HepG2 (cell line): ENCODE measurements at regions not wholly inside any gene's neighbourhood (a gene's known extent, or its start where the extent isn't known, plus 50 kb on each side); places are given as distances from the start of the nearest gene placed in this dataset.

ENCODE experiments used
- ATAC-seq: fragments of 200-7000 bp; cut with Tn5 transposase; 3 replicates; pipeline ENCODE4 v1.9.1; 2020; ENCODE audit warnings: mild to moderate bottlenecking, moderate library complexity
- BruUV-seq: library from RNA; stranded (reverse); fragments of 400-500 nt; replicated peaks from 2 replicates; lab custom pipeline; 2021; lab: Mats Ljungman, UMichigan
- CTCF ChIA-PET: fragments of 300-600 bp; formaldehyde crosslinking; extraction: SDS; loops from one replicate; lab custom pipeline; 2021; ENCODE audit warnings: low total read pairs, inconsistent platforms, low intra/inter-chr PET ratio; lab: Yijun Ruan, JAX
- POLR2A ChIA-PET: fragments of 350-600 bp; sonication (Branson Sonifier 250); formaldehyde crosslinking; loops from one replicate; lab custom pipeline; 2020; ENCODE audit warnings: antibody characterized with exemption, inconsistent platforms; lab: Yijun Ruan, JAX
- DNase-seq: peaks from one replicate; pipeline ENCODE4 v3.0.0-alpha.2; 2015; ENCODE audit warnings: low spot score
- FAIRE-seq: peaks from 3 replicates; lab custom pipeline; 2011; peaks lifted over from hg19 to GRCh38; lab: Jason Lieb, UNC
- H2AFZ ChIP-seq: one replicate; pipeline ENCODE4 v1.6.1; 2011; ENCODE audit warnings: low read length, inconsistent platforms
- H3K27ac ChIP-seq: fragments of 300-600 bp; 3 replicates; pipeline ENCODE4 v1.8.0; 2011; ENCODE audit warnings: mixed run types, mild to moderate bottlenecking, mixed read lengths, low read length, inconsistent platforms; ENCODE audit not compliant: insufficient read depth; ENCODE audit errors: extremely low read length
- H3K27me3 ChIP-seq, 2 experiments: fragments of 200-600 bp in 1 of 2; 2 replicates in 1 of 2; 3 replicates in 1 of 2; pipeline versions ENCODE4 v1.6.0 to v1.8.0; 2011; ENCODE audit warnings: low read length in 2 of 2, mild to moderate bottlenecking in 2 of 2, moderate library complexity in 2 of 2, inconsistent platforms in 1 of 2; ENCODE audit not compliant: insufficient read depth in 2 of 2, control insufficient read depth in 1 of 2
- H3K36me3 ChIP-seq, 2 experiments: fragments of 200-600 bp in 1 of 2; replicated peaks in 1 of 2; 2 replicates in 1 of 2; 3 replicates in 1 of 2; pipeline versions ENCODE4 v1.5.1 to v1.8.0; 2011; ENCODE audit warnings: low read length in 2 of 2, inconsistent platforms in 1 of 2; ENCODE audit not compliant: insufficient read depth in 2 of 2, control insufficient read depth in 1 of 2
- H3K4me1 ChIP-seq: 2 replicates; pipeline ENCODE4 v1.5.1; 2012; ENCODE audit warnings: low read length, inconsistent platforms; ENCODE audit not compliant: insufficient read depth
- H3K4me2 ChIP-seq: 2 replicates; pipeline ENCODE4 v1.6.0; 2011; ENCODE audit warnings: low read depth, low read length, inconsistent platforms
- H3K4me3 ChIP-seq, 3 experiments: fragments of 200-600 bp in 1 of 3; sonication (generic), shearing (Covaris generic) in 1 of 3; replicated peaks in 1 of 3; 2 replicates each; pipeline ENCODE4 v1.5.1; 2011 to 2016; ENCODE audit warnings: low read length in 3 of 3, inconsistent platforms in 2 of 3, low read depth in 2 of 3, mild to moderate bottlenecking in 2 of 3, control low read depth in 1 of 3, mixed read lengths in 1 of 3; ENCODE audit not compliant: insufficient read depth in 1 of 3
- H3K79me2 ChIP-seq: one replicate; pipeline ENCODE4 v1.6.1; 2011; ENCODE audit warnings: low read length, inconsistent platforms; ENCODE audit not compliant: insufficient read depth
- H3K9ac ChIP-seq: 2 replicates; pipeline ENCODE4 v1.6.0; 2011; ENCODE audit warnings: mild to moderate bottlenecking, low read depth, low read length, inconsistent platforms; ENCODE audit not compliant: insufficient read depth
- H3K9me3 ChIP-seq: 2 replicates; pipeline ENCODE4 v1.5.1; 2012; ENCODE audit warnings: mild to moderate bottlenecking, low read length
- H4K20me1 ChIP-seq: 2 replicates; pipeline ENCODE4 v1.6.0; 2011; ENCODE audit warnings: inconsistent platforms, mild to moderate bottlenecking, low read length, moderate library complexity; ENCODE audit not compliant: insufficient read depth
- AGO2 ChIP-seq: fragments of 200-400 bp; formaldehyde crosslinking; optimal IDR thresholded peaks from 2 replicates; pipeline ENCODE3; 2017; ENCODE audit warnings: mild to moderate bottlenecking, low read depth, low read length, moderate library complexity
- JDP2 ChIP-seq: sonication (generic); formaldehyde crosslinking; IDR thresholded peaks from 2 replicates; pipeline ENCODE4 v1.8.1; 2022; ENCODE audit warnings: missing genetic modification reagents, borderline replicate concordance
- PTBP1 ChIP-seq: fragments of 200-400 bp; formaldehyde crosslinking; IDR thresholded peaks from 2 replicates; pipeline ENCODE4 v1.6.1; 2018; ENCODE audit warnings: low read length, low read depth; ENCODE audit not compliant: poor library complexity, severe bottlenecking
- ZNF724P ChIP-seq: sonication (generic); formaldehyde crosslinking; IDR thresholded peaks from 2 replicates; pipeline ENCODE4 v1.8.0; 2022; ENCODE audit warnings: missing genetic modification reagents, borderline replicate concordance
- WGBS: methylation state at CpG from one replicate; pipeline ENCODE4 v1.1.6; 2017; ENCODE audit warnings: low lambda C conversion rate; 5-methylcytosine and 5-hydroxymethylcytosine counted together
- in situ Hi-C: cut with HindIII; loops from 2 replicates; pipeline ENCODE4 v1.10.0; 2017; ENCODE audit warnings: low pct_unique_long_range_greater_than_20kb; ENCODE audit not compliant: extremely low pct_ligation_motif_present
- intact Hi-C: fragments of 100-400 bp; cut with micrococcal nuclease; formaldehyde crosslinking; loops from one replicate; pipeline ENCODE4 v1.10.0; 2022; ENCODE audit not compliant: unreplicated experiment
- TF ChIP-seq, protein P1 (sequence below): sonication (generic); formaldehyde crosslinking; IDR thresholded peaks from 2 replicates; pipeline ENCODE4 v1.4.0; 2020; ENCODE audit warnings: missing genetic modification reagents
- TF ChIP-seq, protein P2 (sequence below): sonication (generic); formaldehyde crosslinking; IDR thresholded peaks from 2 replicates; pipeline ENCODE4 v1.5.1; 2020; ENCODE audit warnings: mild to moderate bottlenecking, missing genetic modification reagents, borderline replicate concordance
- TF ChIP-seq, protein P3 (sequence below): sonication (generic); formaldehyde crosslinking; IDR thresholded peaks from 2 replicates; pipeline ENCODE4 v1.9.0; 2022; ENCODE audit warnings: missing genetic modification reagents, mild to moderate bottlenecking, borderline replicate concordance

DNA sequence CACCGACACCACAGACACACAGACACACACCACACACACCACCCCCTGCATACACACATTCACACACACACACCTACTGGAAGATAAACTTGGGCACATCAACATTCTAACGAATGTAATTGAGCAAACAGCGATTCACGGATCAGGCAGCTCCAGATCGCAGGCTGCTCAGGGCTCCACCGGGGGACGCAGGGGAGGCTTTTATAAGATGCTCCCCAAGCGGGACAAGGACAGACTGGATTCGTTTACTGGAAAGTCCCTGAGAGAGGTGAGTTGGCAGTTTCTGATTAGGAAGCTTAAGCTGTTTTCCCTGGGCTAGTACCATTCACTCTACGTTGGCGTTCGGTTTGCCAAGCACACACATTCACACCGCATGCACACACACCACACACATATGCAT is 281.3 kb downstream of the IRF8 start:
- no peaks in the 10 kb centered on the region for H4K20me1 ChIP-seq
- no peaks in the 10 kb centered on the region for H3K36me3 ChIP-seq
- H3K4me3 ChIP-seq: no peak overlapping the region
- POLR2A ChIA-PET: no interaction called here
- ATAC-seq: no peak
- CTCF ChIA-PET: no interaction called here
- no peak overlapping the region for H2AFZ ChIP-seq
- in situ Hi-C loops: no loop called here
- no peak for TF ChIP-seq AGO2
- no peak for TF ChIP-seq ZNF724P
- TF ChIP-seq, protein P1, sequence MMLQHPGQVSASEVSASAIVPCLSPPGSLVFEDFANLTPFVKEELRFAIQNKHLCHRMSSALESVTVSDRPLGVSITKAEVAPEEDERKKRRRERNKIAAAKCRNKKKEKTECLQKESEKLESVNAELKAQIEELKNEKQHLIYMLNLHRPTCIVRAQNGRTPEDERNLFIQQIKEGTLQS (CRISPR knock-in tag): no peak
- TF ChIP-seq, protein P2, sequence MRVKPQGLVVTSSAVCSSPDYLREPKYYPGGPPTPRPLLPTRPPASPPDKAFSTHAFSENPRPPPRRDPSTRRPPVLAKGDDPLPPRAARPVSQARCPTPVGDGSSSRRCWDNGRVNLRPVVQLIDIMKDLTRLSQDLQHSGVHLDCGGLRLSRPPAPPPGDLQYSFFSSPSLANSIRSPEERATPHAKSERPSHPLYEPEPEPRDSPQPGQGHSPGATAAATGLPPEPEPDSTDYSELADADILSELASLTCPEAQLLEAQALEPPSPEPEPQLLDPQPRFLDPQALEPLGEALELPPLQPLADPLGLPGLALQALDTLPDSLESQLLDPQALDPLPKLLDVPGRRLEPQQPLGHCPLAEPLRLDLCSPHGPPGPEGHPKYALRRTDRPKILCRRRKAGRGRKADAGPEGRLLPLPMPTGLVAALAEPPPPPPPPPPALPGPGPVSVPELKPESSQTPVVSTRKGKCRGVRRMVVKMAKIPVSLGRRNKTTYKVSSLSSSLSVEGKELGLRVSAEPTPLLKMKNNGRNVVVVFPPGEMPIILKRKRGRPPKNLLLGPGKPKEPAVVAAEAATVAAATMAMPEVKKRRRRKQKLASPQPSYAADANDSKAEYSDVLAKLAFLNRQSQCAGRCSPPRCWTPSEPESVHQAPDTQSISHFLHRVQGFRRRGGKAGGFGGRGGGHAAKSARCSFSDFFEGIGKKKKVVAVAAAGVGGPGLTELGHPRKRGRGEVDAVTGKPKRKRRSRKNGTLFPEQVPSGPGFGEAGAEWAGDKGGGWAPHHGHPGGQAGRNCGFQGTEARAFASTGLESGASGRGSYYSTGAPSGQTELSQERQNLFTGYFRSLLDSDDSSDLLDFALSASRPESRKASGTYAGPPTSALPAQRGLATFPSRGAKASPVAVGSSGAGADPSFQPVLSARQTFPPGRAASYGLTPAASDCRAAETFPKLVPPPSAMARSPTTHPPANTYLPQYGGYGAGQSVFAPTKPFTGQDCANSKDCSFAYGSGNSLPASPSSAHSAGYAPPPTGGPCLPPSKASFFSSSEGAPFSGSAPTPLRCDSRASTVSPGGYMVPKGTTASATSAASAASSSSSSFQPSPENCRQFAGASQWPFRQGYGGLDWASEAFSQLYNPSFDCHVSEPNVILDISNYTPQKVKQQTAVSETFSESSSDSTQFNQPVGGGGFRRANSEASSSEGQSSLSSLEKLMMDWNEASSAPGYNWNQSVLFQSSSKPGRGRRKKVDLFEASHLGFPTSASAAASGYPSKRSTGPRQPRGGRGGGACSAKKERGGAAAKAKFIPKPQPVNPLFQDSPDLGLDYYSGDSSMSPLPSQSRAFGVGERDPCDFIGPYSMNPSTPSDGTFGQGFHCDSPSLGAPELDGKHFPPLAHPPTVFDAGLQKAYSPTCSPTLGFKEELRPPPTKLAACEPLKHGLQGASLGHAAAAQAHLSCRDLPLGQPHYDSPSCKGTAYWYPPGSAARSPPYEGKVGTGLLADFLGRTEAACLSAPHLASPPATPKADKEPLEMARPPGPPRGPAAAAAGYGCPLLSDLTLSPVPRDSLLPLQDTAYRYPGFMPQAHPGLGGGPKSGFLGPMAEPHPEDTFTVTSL (CRISPR knock-in tag): no peak
- TF ChIP-seq PTBP1: no peak
- TF ChIP-seq, protein P3, sequence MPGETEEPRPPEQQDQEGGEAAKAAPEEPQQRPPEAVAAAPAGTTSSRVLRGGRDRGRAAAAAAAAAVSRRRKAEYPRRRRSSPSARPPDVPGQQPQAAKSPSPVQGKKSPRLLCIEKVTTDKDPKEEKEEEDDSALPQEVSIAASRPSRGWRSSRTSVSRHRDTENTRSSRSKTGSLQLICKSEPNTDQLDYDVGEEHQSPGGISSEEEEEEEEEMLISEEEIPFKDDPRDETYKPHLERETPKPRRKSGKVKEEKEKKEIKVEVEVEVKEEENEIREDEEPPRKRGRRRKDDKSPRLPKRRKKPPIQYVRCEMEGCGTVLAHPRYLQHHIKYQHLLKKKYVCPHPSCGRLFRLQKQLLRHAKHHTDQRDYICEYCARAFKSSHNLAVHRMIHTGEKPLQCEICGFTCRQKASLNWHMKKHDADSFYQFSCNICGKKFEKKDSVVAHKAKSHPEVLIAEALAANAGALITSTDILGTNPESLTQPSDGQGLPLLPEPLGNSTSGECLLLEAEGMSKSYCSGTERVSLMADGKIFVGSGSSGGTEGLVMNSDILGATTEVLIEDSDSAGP (CRISPR knock-in tag): no peak
- TF ChIP-seq JDP2 (CRISPR knock-in tag): no peak
- TF ChIP-seq, all 625 proteins: peak for 0
- WGBS: 36% methylated on average over 13 of the region's 13 CpGs
- intact Hi-C loops: no loop called here
- no peaks in the 10 kb centered on the region for H3K79me2 ChIP-seq
- FAIRE-seq: no peak
- H3K27ac ChIP-seq: no peak overlapping the region
- DNase-seq: no peak
- no peaks in the 10 kb centered on the region for H3K9me3 ChIP-seq
- no TSS peak for BruUV-seq
- no peak overlapping the region for H3K9ac ChIP-seq
- H3K4me1 ChIP-seq: no peaks in the 10 kb centered on the region
- H3K4me2 ChIP-seq: no peak overlapping the region
- peaks cover 0 to 8% of the 10 kb centered on the region in 2 experiments; a peak in 1 of 5 replicates for H3K27me3 ChIP-seq
